ENCODE measurements at regions not wholly inside any gene's neighbourhood (a gene's known extent, or its start where the extent isn't known, plus 50 kb on each side); places are given as distances from the start of the nearest gene placed in this dataset.

DNA sequence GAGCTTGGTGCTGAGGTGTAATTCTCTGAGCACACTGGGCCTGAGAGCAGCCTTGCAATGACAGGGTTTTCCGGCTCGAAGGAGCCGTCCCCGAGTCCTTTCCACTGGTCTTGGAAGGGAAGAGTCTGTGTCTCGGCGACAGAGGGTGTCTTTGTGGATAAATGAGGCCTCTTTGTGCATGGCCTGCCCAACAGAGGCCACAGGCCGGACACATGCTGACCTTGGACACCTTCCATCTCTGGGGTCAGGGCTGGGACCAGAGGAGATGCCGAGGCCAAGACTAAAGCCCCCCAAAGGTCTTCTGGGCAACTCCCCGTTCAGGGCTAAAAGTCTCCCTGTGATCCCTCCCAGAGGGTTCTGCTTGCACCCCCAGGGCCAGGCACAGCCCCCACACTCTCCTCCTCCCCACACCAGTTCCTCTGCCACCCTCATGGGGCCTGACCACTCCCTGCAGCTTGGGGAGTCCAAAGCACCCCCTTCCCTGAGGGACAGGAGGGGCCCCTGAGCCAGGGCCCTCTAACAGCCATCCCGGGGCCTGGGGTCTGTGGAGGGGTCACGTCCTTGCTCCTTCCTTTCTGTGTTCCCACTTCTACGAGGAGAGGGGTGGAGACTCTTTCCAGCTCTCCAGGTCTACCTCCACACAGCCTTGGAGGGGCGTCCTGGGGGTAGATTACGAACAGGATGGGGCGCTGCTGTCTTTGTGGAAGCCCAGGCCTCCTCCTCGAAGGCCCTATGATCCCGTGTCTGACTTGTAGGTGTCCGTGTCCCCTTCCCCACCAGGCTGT, 130.6 kb upstream of the FAM20C start:
- no peak for DNase-seq (ENCODE audit: low read depth, low spot score)
- H3K4me3 ChIP-seq (replicated peaks in 1 of 2; ENCODE audit: low read depth in 1 of 2, low read length in 2 of 2), result no peak overlapping the region
- CTCF ChIA-PET, result no interaction called here

More for the DNA sequence above, 130.6 kb upstream of the FAM20C start:
- no peaks in the 10 kb centered on the region for H4K20me1 ChIP-seq (ENCODE audit: insufficient read depth)
- no peak overlapping the region for H2AFZ ChIP-seq (ENCODE audit: low read depth, low read length, poor library complexity, severe bottlenecking)
- no peaks in the 10 kb centered on the region for H3K36me3 ChIP-seq (ENCODE audit: control insufficient read depth in 1 of 2, insufficient read depth in 2 of 2, low read length in 2 of 2)
- TF ChIP-seq EZH2 (IDR thresholded peaks at IDR 0.05) (no peak), POLR2AphosphoS5 (IDR thresholded peaks at IDR 0.05; ENCODE audit: low read depth, low read length) (no peak), ELF1 (IDR thresholded peaks at IDR 0.05; ENCODE audit: borderline replicate concordance, low read depth) (no peak), EGR1 (IDR thresholded peaks at IDR 0.05; ENCODE audit: low read depth) (no peak), RAD21 (IDR thresholded peaks at IDR 0.05; ENCODE audit: low read depth) (no peak)
- TF ChIP-seq, protein P1, sequence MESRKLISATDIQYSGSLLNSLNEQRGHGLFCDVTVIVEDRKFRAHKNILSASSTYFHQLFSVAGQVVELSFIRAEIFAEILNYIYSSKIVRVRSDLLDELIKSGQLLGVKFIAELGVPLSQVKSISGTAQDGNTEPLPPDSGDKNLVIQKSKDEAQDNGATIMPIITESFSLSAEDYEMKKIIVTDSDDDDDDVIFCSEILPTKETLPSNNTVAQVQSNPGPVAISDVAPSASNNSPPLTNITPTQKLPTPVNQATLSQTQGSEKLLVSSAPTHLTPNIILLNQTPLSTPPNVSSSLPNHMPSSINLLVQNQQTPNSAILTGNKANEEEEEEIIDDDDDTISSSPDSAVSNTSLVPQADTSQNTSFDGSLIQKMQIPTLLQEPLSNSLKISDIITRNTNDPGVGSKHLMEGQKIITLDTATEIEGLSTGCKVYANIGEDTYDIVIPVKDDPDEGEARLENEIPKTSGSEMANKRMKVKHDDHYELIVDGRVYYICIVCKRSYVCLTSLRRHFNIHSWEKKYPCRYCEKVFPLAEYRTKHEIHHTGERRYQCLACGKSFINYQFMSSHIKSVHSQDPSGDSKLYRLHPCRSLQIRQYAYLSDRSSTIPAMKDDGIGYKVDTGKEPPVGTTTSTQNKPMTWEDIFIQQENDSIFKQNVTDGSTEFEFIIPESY (IDR thresholded peaks at IDR 0.05; ENCODE audit: extremely low read depth, insufficient replicate concordance, low read length), result no peak
- TF ChIP-seq, protein P2, sequence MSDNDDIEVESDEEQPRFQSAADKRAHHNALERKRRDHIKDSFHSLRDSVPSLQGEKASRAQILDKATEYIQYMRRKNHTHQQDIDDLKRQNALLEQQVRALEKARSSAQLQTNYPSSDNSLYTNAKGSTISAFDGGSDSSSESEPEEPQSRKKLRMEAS (IDR thresholded peaks at IDR 0.05), result no peak
- TF ChIP-seq, protein P3, sequence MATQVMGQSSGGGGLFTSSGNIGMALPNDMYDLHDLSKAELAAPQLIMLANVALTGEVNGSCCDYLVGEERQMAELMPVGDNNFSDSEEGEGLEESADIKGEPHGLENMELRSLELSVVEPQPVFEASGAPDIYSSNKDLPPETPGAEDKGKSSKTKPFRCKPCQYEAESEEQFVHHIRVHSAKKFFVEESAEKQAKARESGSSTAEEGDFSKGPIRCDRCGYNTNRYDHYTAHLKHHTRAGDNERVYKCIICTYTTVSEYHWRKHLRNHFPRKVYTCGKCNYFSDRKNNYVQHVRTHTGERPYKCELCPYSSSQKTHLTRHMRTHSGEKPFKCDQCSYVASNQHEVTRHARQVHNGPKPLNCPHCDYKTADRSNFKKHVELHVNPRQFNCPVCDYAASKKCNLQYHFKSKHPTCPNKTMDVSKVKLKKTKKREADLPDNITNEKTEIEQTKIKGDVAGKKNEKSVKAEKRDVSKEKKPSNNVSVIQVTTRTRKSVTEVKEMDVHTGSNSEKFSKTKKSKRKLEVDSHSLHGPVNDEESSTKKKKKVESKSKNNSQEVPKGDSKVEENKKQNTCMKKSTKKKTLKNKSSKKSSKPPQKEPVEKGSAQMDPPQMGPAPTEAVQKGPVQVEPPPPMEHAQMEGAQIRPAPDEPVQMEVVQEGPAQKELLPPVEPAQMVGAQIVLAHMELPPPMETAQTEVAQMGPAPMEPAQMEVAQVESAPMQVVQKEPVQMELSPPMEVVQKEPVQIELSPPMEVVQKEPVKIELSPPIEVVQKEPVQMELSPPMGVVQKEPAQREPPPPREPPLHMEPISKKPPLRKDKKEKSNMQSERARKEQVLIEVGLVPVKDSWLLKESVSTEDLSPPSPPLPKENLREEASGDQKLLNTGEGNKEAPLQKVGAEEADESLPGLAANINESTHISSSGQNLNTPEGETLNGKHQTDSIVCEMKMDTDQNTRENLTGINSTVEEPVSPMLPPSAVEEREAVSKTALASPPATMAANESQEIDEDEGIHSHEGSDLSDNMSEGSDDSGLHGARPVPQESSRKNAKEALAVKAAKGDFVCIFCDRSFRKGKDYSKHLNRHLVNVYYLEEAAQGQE (IDR thresholded peaks at IDR 0.05; ENCODE audit: low read depth), result no peak
- H3K27me3 ChIP-seq (ENCODE audit: insufficient read depth, low read length), result no peaks in the 10 kb centered on the region; the same call in 1 of the 2 replicates
- BruUV-seq (replicated peaks), result no TSS peak
- no peaks in the 10 kb centered on the region for H3K79me2 ChIP-seq (ENCODE audit: insufficient read depth, low read length)
- H3K4me2 ChIP-seq (ENCODE audit: low read length), result no peak overlapping the region
- POLR2A ChIA-PET, result no interaction called here
- no peaks in the 10 kb centered on the region for H3K4me1 ChIP-seq (ENCODE audit: control insufficient read depth in 1 of 2, insufficient read depth in 2 of 2, low read length in 2 of 2)
- no peak overlapping the region for H3K9ac ChIP-seq (ENCODE audit: low read length)
- no peaks in the 10 kb centered on the region for H3K9me2 ChIP-seq (ENCODE audit: insufficient read depth)
- intact Hi-C loops (cut with micrococcal nuclease), result no loop called here
- no peak overlapping the region for H3K27ac ChIP-seq (ENCODE audit: low read depth, low read length)
- no peak for ATAC-seq
- RAD21 ChIA-PET (ENCODE audit: low non-redundant PET in 1 of 2, low total read pairs in 2 of 2, uncharacterized antibody in 2 of 2, unreplicated experiment in 2 of 2), result no interaction called here
- H3K9me3 ChIP-seq (ENCODE audit: control insufficient read depth in 1 of 2, insufficient read depth in 1 of 2, low read depth in 1 of 2, low read length in 2 of 2), result no peaks in the 10 kb centered on the region
